ENCODE measurements at regions not wholly inside any gene's neighbourhood (a gene's known extent, or its start where the extent isn't known, plus 50 kb on each side); places are given as distances from the start of the nearest gene placed in this dataset.

GRCh38 chr13:31485651-31486051 is 253.7 kb upstream of the RXFP2 start:
- POLR2A ChIA-PET, result no interaction called here

More at GRCh38 chr13:31485651-31486051, 253.7 kb upstream of the RXFP2 start:
- Histone ChIP-seq H4K20me1 (ENCODE audit: control insufficient read depth, insufficient read depth) (no peaks in the 10 kb centered on the region), H3K27ac (ENCODE audit: control insufficient read depth, insufficient read depth) (no peak overlapping the region), H3K4me1 (ENCODE audit: control insufficient read depth, insufficient read depth, low read length) (no peaks in the 10 kb centered on the region), H3K36me3 (ENCODE audit: control insufficient read depth in 2 of 2, insufficient read depth in 2 of 2, low read length in 1 of 2) (no peaks in the 10 kb centered on the region), H3K4me2 (ENCODE audit: control insufficient read depth, insufficient read depth) (no peak overlapping the region), H3K4me3 (no peak overlapping the region), H2AFZ (ENCODE audit: control insufficient read depth, low read depth, low read length) (no peak overlapping the region), H3K79me2 (ENCODE audit: control insufficient read depth, insufficient read depth, low read length) (no peaks in the 10 kb centered on the region), H3K9ac (ENCODE audit: control insufficient read depth, insufficient read depth, low read length) (no peak overlapping the region), H3K27me3 (replicated peaks in 1 of 2; ENCODE audit: control insufficient read depth in 2 of 2, insufficient read depth in 2 of 2, low read length in 1 of 2) (no peaks in the 10 kb centered on the region; a peak in 1 of 4 replicates), H3K9me3 (replicated peaks; ENCODE audit: control insufficient read depth, insufficient read depth, low read length) (no peaks in the 10 kb centered on the region)
- FAIRE-seq (no peak), ATAC-seq (no peak), DNase-seq (ENCODE audit: low read depth, low spot score) (no peak)
- no TSS peak for BruUV-seq (replicated peaks)
- RAD21 ChIA-PET (ENCODE audit: unreplicated experiment), result no interaction called here
- intact Hi-C loops (cut with micrococcal nuclease; ENCODE audit: unreplicated experiment) (no loop called here), in situ Hi-C loops (cut with MboI) (no loop called here)
- 28% methylated on average over 4 of the region's 4 CpGs for WGBS (ENCODE audit: insufficient coverage, insufficient replicate concordance, low lambda C conversion rate, missing lambda C conversion rate)
- CTCF ChIA-PET, result no interaction called here
- TF ChIP-seq RUNX3 (IDR thresholded peaks at IDR 0.05; ENCODE audit: low read length), result no peak
- no peak for TF ChIP-seq SREBF1 (IDR thresholded peaks at IDR 0.05; ENCODE audit: low read length)
- no peak for TF ChIP-seq POU2F2 (IDR thresholded peaks at IDR 0.05; ENCODE audit: borderline replicate concordance, low read depth, low read length)
- TF ChIP-seq ZBTB11 (CRISPR knock-in tag; IDR thresholded peaks at IDR 0.05), result no peak
- TF ChIP-seq CEBPB (IDR thresholded peaks at IDR 0.05; ENCODE audit: borderline replicate concordance in 1 of 2, low read depth in 2 of 2, low read length in 2 of 2), result no peak
- SMC1A ChIA-PET (ENCODE audit: uncharacterized antibody, unreplicated experiment), result no interaction called here

Data from GM12878 (cell line).